HG03565 (cell line): ENCODE measurements at regions not wholly inside any gene's neighbourhood (a gene's known extent, or its start where the extent isn't known, plus 50 kb on each side); places are given as distances from the start of the nearest gene placed in this dataset.

Source experiments
- ATAC-seq: cut with Tn5 transposase; IDR thresholded peaks from one replicate; pipeline ENCODE4 v1.9.1; 2021; ENCODE audit warnings: mild to moderate bottlenecking, moderate library complexity; ENCODE audit not compliant: unreplicated experiment

DNA sequence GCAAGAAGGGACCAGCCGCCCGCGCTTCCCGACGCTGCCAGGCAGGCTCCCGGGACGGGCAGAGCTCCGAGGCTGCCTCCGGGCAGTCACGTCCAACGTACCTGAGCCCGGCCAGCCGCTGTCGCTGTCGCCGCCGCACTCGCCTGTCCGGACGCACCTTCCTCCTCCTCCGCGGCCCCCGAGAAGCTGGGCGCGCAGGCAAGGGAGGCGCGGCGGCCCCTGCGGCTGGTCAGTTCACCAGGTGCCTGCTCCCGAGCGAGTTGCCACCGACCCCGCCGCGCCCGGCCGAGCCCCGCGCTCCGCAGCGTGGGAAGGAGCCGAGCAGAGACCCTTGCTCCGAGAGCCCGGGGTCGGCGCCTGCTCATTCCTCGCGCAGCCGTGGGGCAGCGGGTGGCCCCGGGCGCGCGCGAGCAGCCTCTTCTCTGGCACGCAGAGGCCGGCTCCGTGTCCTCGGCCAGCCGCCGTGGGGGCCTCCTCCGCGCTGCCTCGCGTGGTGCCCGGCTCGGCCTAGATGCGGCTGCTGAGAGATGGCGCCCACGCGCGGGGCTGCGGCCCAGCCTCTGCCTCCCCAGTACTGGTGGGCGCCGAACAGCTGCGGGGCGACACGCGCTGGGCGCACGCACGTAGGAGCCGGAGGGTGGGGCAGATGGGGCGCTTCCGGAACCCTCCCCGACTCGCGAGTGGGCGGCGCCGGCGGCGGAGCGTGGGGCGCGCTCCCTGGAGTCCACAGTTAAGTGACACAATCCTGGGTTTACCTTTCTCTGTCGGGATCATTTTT lies 419.4 kb downstream of the UQCRFS1 start:
- ATAC-seq, result no peak

DNA sequence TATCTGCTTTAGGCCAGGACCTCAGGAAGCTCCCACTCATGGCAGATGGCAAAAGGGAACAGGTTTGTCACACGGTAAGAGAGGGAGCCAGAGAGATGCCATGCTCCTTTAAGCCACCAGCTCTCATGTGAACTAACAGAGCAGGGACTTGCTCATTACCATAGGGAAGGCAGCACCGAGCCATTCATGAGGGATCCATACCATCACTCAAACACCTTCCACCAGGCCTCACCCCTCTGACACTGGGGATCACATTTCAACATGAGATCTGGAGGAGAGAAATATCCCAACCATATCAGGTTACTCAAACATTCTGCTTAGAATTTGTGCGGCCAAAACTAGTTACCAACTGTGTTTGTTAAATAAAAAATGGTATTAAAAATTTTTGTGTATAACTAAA lies 427.0 kb downstream of the UQCRFS1 start:
- ATAC-seq, result no peak

DNA sequence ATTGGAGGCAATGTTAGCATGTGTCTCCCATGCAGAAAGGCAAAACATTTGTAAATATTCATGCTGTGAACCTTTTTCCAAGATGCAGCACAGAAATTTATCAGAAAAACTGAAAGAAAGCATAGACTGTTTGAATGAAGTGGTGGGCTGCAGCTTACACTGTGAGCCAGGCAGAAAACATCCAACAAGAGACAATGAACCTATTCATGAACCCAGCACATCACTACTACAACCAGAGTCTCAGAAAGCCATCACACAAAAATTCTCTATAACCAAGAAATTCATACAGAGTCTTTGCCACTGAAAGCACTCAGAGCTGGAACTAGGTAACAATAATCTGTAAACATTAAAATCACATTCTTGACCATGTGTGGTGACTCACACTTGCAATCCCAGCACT lies 448.9 kb downstream of the UQCRFS1 start:
- ATAC-seq, result no peak

DNA sequence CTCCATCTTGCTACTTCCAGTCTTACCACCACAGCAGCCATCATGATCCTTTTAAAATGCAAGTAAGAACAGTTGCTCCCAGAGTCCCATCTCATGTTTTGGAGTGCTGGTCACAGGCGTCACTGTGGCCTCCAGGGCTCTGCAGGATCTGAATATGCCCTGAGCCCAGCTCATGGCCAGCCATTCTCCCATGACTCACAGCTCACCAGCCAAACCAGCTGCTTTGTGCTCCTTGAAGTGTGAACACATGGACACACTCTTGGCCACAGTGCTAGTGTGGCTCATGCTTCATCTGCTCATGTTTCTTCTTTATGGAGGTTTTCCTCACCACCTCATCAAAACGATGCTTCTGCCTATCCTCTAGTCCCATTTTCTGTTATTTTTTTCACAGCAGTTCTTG lies 466.5 kb downstream of the UQCRFS1 start:
- ATAC-seq, result no peak

DNA sequence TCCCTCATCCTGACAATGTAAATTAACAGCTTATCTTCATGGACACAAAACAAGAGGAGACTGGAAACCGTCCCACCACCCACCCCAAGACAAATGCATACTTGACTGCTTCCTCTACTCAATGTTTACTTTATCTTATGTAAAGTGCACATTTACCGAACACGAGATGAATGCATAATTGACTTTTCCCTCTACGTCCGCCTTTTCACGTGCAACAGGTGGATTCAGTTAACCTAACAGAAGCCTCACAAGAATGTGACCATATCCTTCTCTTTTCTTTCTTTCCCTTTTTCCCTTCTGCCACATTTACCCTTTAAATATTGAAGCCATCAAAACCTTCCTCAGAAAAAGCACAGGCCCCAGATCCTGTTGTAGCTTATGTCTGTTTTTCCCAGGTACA lies 468.0 kb downstream of the UQCRFS1 start:
- ATAC-seq, result no peak

DNA sequence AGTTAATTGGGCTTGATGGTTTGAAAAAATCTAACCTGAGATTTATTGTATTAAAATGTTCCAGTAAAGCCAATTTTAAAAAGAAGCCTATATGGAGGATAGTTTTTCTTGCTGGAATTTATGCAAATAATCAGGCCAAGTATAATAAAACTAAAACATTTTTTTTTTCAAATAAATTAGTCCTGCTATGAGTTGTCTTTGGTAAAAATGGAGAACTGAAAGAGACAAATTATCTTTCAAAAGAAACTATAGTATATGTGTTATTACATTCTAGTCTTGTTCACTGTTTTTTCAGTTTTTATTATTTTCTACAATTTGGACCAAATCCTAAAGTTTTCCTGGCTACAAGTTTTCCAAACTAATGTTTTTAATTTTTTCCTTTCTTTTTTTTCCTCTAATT lies 468.9 kb downstream of the UQCRFS1 start:
- no peak for ATAC-seq

DNA sequence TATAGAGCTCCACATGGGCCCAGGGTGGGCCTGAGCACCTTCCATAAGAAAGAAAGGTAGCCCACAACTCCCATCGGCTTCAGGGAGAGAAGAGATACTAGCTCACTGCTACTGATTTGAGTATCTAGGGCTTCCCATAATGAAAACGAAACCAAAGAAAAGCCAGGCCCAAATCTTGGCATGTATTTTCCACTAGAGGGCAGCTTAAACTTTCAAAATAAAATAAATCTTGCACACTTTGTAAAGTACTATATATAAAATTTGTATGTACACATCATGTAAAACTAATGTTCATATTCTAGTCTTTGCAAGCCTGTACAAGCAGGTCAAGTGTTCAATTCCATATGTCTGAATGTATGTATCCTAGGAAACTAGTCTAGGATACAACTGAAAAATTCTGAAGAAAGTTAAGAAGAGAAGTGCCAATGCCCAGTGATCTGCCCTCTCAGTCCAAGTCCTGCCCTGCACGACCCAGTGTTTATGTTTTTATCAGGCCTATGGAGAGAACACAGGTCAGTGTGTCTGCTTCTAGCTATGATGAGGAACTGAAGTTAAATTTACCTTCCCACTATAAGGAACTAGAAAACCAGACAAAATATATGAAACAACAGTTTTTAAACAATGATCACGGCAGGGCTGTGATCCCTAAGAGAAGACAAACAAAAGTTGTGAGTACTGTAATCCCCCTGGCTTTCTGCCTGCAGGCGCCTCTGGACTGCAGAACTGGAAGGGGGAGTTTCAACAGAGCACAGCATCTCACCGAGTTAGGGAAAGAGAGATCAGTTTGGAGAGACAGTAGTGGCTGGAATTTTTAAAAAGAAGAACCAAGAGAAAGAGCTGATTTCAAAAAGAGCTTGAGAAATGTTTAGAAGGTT lies 475.7 kb downstream of the UQCRFS1 start:
- ATAC-seq, result no peak

DNA sequence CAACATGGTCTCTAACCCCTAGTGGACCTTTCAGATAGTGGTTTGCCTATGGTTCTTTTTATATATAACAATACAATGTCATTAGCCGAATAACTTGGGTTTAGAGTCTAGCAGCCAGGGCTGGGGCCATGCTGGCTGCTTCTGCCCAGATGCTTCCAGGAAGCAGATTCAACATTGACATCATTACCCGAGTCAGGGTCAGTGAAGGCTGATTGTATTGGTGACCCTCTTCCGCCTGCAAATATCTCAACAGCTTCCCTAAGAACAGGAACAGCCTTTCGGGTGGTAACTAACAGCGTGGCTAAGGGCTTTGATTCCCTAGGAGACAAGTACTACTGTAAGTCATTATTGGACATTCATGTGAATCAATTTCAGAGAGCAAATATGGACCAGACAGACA lies 476.4 kb downstream of the UQCRFS1 start:
- ATAC-seq, result no peak

DNA sequence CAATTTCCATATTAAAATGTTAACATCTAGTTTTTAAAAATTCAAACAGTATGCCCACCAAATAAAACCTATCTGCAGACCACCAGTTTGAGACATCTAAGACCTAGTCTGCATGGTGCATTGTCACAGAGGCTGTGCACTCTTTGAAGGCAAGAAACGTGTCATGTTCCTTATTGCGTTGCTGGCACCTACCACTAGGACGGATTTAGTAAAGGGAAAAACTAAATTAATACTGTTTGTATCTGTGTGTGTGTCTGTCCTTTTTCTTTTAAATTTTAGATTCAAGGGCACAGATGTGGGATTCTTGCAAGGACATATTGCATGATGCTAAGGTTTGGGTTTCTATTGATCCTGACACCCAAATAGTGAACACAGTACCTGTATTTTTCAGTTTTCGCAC lies 481.4 kb downstream of the UQCRFS1 start:
- no peak for ATAC-seq

DNA sequence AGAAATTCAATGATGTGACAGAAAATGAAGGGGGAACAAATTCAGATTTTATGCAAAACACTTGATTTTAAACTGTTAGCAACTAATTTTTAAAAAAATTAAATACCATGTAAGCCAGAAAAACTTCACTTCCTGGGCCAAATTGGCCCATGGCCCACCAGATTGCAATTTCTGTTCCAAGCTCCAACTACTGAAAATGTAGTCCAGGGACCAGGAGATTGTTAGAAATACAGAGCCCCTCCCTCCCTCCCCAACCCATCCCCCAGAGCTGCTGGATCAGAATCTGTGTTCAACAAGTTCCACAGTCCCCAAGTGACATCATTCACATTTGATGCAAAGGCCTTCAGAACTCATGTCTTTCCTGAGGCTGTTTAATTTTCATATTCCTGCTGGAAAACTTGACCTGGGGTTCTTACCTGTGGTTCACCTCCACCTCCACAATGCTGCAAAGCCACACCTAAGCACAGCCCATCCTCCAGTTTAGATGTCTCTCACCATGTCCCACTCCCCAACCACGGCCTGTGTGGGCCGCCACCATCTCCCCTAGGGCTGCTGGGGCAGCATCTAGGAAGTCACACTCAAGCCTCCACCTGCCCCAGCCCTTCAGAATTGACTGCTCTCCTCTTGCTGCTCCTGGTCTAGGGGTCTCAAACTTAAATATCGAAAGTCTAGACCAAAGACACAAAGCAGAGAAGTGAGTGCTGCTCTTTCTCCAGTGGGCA lies 482.0 kb downstream of the UQCRFS1 start:
- ATAC-seq, result no peak

DNA sequence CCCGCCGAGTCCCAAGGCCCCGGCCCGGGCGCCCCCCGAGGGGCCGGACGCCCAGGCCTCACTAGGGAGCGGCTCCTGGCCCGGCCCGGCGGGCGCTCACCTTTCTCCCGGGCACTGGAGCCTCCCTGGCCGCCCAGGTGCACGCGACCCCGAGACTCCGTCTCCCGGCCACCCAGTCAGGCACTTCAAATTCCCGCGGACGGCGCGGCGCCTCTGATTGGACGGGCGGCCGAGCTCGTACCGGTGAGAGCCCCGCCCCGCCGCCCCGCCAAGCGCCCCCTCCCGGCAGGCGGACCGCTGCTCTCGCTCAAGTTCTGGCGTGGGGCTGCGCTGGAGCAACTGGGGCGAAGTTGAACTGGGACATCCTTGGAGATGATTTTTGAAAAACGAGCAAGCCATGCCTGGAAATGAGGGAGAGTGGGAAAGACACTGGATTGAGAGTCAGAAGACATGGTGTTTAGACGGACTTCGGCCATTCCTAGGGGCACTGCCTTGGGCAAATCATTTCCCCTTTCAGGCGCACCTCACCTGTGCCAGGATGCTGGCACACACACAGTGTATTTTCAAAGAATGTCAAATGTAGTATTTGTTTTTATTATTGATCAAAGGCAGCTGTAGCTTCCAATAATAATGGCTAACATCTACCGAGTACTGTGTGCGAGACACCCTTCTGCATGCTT lies 485.3 kb downstream of the UQCRFS1 start:
- ATAC-seq, result no peak

DNA sequence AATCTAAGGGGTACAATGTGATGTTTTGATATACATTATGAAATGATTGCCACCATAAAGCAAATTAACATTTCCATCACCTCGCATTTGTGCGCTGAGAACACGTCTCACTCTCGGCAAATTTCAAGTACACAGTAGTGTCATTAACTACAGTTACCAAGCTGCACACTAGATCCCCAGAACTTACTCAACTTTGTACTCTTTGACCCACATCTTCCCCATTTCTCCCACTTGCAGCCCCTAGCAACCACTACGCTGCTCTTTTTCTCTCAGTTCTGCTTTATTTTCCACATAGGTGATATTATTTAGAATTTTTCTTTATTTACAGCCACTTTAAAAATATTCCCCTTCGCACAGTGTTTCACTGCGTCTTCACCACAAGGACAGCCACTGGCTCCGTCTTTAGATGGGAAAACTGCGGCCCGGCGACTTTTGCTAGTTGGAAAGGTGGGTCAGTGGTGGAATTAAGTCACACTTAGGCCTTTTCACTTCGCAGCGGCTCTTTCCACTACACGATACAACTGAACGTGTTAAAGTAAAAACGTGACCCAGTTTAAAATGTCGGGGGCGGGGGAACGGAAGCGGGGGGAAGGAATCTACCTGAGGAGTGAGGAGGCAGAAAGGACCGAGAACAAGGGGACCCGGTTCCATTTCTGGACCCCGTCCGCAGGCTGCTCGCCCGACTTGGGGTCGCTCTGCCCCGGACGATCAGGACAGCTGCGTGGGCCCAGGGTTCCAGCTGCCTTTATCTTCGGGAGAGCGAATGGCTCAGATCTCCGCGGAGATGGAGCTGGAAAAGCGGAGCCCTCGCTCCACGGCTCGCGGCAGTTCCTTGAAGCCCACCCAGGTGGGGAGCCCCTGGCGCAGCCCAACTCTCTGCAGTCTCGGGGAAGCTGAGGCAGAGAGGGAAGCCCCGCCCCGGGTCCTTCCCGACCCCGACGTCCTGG lies 486.1 kb downstream of the UQCRFS1 start:
- no peak for ATAC-seq

DNA sequence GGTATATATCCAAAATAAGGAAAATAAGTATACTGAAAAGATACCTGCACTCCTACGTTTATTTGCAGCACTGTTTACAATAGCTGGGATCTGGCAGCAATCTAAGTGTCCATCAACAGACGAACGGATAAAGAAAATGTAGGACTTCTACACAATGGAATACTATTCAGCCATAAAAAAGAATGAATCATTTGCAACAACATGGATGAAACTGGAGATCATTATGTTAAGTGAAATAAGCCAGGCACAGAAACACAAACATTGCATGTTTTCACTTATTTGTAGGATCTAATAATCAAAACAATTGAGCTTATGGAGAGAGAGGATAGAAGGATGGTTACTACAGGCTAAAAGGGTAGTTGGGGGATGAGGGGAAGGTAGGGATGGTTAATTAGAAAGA lies 494.0 kb downstream of the UQCRFS1 start:
- no peak for ATAC-seq

DNA sequence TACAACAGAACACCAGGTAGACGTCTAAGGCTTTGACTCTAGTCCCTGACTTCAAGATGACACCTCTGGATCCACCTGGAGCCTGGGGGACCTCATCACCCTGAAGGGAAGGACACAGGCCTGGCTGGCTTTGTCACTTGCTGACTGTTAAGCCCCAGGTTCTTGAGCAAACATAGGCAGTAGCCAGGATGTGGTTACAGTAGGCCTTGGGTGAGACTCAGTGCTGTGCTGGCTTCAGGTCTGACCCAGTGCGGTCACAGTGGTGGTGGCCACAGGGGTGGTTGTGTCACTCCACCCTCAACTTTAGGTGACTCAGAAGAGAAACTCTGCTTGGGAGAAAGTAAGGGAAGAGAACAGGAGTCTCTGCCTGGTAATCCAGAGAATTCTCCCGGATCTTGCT lies 497.8 kb downstream of the UQCRFS1 start:
- ATAC-seq, result no peak

DNA sequence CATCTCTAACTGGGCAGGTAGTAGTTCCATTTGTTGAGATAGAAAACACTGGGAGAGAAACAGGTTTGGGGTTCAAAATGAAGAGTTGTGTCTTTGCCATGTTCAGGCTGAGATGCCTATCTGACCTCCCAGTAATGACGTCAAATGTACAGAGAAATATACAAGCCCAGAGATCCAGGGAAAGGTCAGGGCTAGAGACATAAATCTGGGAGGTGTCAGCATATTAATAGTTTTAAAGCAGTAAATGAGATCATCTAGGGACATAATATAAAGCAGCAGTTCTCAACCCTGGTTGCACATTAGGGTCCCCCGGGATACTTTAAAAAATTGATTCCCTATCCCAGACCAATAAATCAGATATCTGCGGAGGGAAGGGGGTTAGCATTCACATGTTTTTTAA lies 501.5 kb downstream of the UQCRFS1 start:
- ATAC-seq, result no peak

DNA sequence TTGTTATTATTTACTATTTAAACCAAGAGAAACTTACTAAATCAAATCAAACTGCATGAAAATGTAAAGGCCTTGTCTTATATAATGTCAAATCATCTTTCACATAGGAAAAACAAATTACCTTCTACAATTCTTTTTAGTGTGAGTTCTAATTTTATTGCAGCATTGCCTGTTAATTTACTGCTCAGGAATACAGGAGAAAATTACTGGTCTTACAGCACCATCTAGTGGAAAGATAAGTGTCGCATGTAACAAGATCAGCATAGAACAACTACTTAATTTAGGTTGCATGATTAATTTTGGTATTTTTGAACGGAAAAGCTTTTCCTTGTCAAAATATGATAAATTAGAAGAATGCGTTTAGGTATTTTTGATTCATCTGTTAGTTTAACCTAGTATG lies 502.7 kb downstream of the UQCRFS1 start:
- no peak for ATAC-seq

DNA sequence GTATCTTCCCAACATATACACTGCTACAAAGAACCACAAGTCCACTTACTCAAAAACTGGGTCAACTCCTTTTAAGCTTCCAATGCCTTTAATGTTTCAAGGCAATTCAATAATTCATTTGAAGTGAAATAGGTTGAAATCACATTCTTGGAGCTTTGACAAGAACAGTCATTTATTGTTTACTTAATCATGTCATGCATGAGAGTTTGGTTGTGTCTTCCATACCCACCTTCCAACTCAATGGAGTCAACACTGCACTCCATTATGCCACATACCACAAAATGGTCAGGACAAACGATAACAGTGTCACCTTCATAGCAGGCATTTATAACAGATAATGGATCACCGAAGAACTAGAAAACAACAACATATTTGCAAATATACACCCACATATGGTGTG lies 506.3 kb downstream of the UQCRFS1 start:
- ATAC-seq, result no peak

DNA sequence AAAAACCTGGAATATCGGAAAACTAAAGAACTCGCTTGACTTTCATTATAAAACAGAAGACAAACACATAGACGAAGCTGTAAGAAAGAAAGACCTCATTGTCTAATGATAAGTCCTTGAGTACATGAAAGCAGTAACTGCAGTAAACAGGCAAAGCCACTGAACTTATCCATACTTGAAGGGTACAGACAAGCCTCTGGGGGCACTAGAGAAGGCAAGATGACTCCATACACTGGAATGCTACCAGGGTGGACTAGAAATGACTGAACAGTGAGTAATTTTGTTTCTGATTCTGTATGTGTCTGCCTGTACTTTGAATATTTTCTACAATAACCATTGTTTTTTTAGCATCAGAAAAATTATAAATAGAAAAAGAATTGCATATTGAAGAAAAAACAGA lies 507.9 kb downstream of the UQCRFS1 start:
- ATAC-seq, result no peak

DNA sequence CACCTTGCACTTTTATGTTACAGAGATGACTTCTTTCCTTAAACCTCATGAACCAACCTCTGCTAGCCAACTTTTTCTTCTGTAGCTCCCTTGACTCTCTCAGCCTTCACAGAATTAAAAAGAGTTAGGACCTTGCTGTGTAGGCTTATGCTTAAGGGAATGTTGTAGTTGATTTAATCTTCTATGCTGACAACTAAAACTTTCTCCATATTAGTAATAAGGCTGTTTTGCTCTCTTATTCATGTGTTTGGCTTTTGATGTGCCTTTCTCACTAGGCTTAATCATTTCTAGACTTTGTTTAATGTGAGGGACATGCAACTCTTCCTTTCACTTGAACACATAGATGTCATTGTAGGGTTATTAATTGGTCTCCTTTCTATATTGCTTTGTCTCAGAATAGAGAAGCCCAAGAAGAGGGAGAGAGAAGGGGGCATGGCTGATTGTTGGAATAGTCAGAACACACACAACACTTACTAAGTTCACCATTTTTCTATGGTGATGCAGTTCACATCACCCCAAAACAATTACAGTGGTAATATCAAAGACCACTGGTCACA lies 509.5 kb downstream of the UQCRFS1 start:
- ATAC-seq, result no peak

DNA sequence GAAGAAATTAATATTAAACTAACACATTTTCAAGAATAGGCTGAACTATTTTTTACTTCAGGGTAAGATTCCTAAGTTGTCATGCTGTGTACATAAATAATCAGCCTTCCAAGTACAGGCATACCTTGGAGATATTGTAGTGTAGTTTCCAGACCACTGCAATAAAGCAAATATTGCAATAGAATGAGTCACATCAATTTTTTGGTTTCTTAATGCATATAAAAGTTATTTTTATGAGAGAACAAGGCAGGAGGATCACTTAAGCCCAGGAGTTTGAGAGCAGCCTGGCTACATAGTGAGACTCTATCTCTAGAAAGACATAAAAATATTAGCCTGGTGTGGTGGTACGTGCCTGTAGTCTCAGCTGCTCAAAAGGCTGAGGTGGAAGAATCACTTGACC lies 511.5 kb downstream of the UQCRFS1 start:
- no peak for ATAC-seq
